ENCODE measurements at regions not wholly inside any gene's neighbourhood (a gene's known extent, or its start where the extent isn't known, plus 50 kb on each side); places are given as distances from the start of the nearest gene placed in this dataset.

GRCh38 chr2:207256476-207257207 is 90.9 kb upstream of the KLF7 start:
- TF ChIP-seq CTCF (IDR thresholded peaks at IDR 0.05) (no peak), POLR2A (IDR thresholded peaks at IDR 0.05) (no peak)

Measured in uterus (tissue), 2 donors.